Kidney (tissue), 13 donors: ENCODE measurements at regions not wholly inside any gene's neighbourhood (a gene's known extent, or its start where the extent isn't known, plus 50 kb on each side); places are given as distances from the start of the nearest gene placed in this dataset.

Experiments used
- DNase-seq, 5 donors: peaks; one replicate each; pipeline ENCODE4 v3.0.0-alpha.2; 2013 to 2020
- FAIRE-seq: peaks from 2 replicates; lab custom pipeline; 2012; peaks lifted over from hg19 to GRCh38; lab: Jason Lieb, UNC
- H3K27ac ChIP-seq, 2 donors: one replicate each; pipeline ENCODE4 v1.7.0; 2013; ENCODE audit warnings: low read depth in 2 of 2, low read length in 2 of 2, inconsistent platforms in 1 of 2
- H3K27me3 ChIP-seq: one replicate; pipeline ENCODE4 v1.7.1; 2013; ENCODE audit warnings: low read length, inconsistent platforms; ENCODE audit not compliant: control insufficient read depth, insufficient read depth
- H3K36me3 ChIP-seq, 3 donors: one replicate each; pipeline versions ENCODE4 v1.7.0 to v1.7.1; 2013; ENCODE audit warnings: low read length in 3 of 3, control low read depth in 1 of 3, inconsistent platforms in 1 of 3; ENCODE audit not compliant: insufficient read depth in 3 of 3, control insufficient read depth in 2 of 3
- H3K4me1 ChIP-seq, 3 donors: one replicate each; pipeline versions ENCODE4 v1.7.0 to v1.7.1; 2013; ENCODE audit warnings: low read length in 3 of 3, inconsistent platforms in 1 of 3, low read depth in 1 of 3; ENCODE audit not compliant: control insufficient read depth in 2 of 3, insufficient read depth in 2 of 3
- H3K4me3 ChIP-seq, 3 donors: one replicate each; pipeline versions ENCODE4 v1.7.0 to v1.8.1; 2013; ENCODE audit warnings: low read length in 3 of 3, control low read depth in 1 of 3, inconsistent platforms in 1 of 3
- H3K9ac ChIP-seq, 3 donors: one replicate each; pipeline versions ENCODE4 v1.7.0 to v1.7.1; 2013; ENCODE audit warnings: low read length in 3 of 3, control low read depth in 1 of 3, inconsistent platforms in 1 of 3
- H3K9me3 ChIP-seq, 3 donors: one replicate each; pipeline versions ENCODE4 v1.7.0 to v1.7.1; 2013; ENCODE audit warnings: low read length in 3 of 3, control low read depth in 1 of 3, inconsistent platforms in 1 of 3; ENCODE audit not compliant: control insufficient read depth in 2 of 3, insufficient read depth in 1 of 3
- intact Hi-C: fragments of 100-400 bp; cut with DNase I; formaldehyde crosslinking; loops from one replicate; pipeline ENCODE4 v1.11.1; 2022
- TF ChIP-seq, protein P1 (sequence below): IDR thresholded peaks from 3 replicates; pipeline ENCODE4 v1.5.1; 2012; ENCODE audit warnings: mild to moderate bottlenecking, moderate library complexity, borderline replicate concordance; ENCODE audit not compliant: insufficient read depth; ENCODE audit errors: extremely low read depth
- donor health status: control.
- donor health status: control.
- donor health status: control.
- donor health status: control.
- donor health status: control.
- donor health status: DM: yes; HTN: yes; CAD: no.
- donor health status: Normal renal cell carcinoma (clear cell type).

DNA sequence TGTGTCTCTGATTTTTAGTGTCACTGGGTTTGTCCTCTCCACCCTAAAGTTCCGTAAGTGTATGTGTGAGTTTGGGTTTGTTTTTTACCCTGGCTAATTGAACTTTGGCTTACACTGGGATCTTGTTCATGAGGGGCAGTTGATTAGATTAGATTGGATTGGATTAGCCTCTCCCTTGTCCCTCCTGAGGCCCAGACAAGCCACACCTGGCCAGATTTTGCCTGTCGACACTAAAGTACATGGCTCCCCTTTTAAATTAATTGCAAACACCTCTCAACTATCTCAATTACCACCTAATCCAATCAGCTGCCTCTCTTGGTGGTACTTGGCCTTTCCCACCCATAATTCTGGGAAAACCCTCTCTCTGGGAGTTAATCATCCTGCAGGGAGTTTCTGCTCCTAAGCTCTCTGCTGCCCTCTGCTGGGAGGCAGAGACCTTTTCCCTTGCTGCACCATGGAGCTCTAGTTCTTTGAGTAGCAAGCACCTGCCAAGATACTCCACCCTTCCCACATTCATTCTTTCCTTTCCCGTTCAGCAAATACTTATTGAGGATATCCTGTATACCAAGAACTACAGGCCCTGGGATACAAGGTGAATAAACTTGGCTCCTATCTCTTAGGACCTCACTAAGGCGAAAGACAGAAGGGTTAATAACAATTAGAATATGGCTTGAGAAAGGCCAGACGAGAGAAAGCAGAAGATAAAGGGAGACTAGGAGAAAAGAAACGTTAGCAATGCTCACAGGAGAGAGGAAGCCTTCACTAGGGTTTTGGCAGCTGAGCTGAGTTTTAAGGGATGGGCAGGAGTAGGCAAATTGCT is 60.0 kb upstream of the MPHOSPH6 start:
- Histone ChIP-seq H3K9me3 (no peaks in the 10 kb centered on the region), H3K36me3 (no peaks in the 10 kb centered on the region), H3K9ac (no peak overlapping the region), H3K27me3 (no peaks in the 10 kb centered on the region), H3K27ac (no peak overlapping the region), H3K4me3 (no peak overlapping the region), H3K4me1 (no peaks in the 10 kb centered on the region)
- TF ChIP-seq, protein P1, sequence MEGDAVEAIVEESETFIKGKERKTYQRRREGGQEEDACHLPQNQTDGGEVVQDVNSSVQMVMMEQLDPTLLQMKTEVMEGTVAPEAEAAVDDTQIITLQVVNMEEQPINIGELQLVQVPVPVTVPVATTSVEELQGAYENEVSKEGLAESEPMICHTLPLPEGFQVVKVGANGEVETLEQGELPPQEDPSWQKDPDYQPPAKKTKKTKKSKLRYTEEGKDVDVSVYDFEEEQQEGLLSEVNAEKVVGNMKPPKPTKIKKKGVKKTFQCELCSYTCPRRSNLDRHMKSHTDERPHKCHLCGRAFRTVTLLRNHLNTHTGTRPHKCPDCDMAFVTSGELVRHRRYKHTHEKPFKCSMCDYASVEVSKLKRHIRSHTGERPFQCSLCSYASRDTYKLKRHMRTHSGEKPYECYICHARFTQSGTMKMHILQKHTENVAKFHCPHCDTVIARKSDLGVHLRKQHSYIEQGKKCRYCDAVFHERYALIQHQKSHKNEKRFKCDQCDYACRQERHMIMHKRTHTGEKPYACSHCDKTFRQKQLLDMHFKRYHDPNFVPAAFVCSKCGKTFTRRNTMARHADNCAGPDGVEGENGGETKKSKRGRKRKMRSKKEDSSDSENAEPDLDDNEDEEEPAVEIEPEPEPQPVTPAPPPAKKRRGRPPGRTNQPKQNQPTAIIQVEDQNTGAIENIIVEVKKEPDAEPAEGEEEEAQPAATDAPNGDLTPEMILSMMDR, result peak; percentile 95
- FAIRE-seq (no peak), DNase-seq (peak in 4 of 5 donors; percentile 73 to 88 (median 79))
- intact Hi-C loops, result no loop called here

DNA sequence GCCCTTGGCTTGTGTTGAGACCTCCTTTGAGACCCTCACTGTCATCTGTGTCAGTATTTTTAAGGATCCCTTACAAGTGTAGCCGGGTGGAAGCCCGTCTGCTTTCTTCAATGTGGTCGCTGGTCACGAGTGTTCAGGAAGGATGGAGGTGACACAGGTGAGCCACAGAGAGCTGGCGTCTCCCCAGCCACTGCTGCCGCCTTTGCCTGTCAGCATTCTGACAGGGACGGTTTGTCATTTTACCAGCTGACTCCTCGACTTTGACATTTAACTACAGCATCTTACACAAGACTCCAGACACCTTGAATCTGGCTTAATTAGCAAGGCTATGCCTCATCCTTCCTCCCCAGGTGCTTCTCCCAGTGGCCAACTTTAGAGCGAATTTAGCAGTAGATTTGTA is 56.3 kb upstream of the MPHOSPH6 start:
- intact Hi-C loops, result no loop called here
- H3K9ac ChIP-seq, result no peak overlapping the region
- H3K36me3 ChIP-seq, result no peaks in the 10 kb centered on the region
- FAIRE-seq, result no peak
- DNase-seq, result peak in 1 of 5 donors; percentile 43
- no peaks in the 10 kb centered on the region for H3K4me1 ChIP-seq
- H3K27ac ChIP-seq, result no peak overlapping the region
- TF ChIP-seq, protein P1, result no peak
- H3K9me3 ChIP-seq, result no peaks in the 10 kb centered on the region
- no peaks in the 10 kb centered on the region for H3K27me3 ChIP-seq
- H3K4me3 ChIP-seq, result no peak overlapping the region

DNA sequence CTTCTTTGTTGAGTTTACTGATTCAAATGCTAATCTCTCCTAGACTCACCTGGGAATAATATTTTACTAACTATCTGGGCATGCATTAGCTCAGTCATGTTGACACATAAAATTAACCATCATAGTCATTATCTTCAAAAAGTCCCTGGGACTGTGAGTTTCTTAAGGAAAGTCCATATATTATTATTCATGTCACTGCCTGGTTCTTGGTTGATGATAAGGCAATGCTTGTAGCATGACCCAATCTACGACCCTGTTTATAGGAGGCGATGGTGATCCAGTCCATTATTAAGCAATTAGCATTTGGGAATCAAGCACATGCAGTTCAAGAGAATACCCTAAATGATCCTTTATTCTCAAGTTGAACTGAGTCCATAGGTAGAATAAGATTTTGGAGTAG is 54.8 kb upstream of the MPHOSPH6 start:
- no peak overlapping the region for H3K4me3 ChIP-seq
- no peak overlapping the region for H3K9ac ChIP-seq
- no peaks in the 10 kb centered on the region for H3K36me3 ChIP-seq
- FAIRE-seq (no peak), DNase-seq (no peak)
- peaks cover 2% of the 10 kb centered on the region for H3K27me3 ChIP-seq
- intact Hi-C loops, result no loop called here
- H3K9me3 ChIP-seq, result peaks cover 0 to 4% (median 0%) of the 10 kb centered on the region in 3 donors
- H3K4me1 ChIP-seq, result no peaks in the 10 kb centered on the region
- H3K27ac ChIP-seq, result no peak overlapping the region
- TF ChIP-seq, protein P1, result no peak
